Thyroid gland (tissue), 4 donors: ENCODE measurements at regions not wholly inside any gene's neighbourhood (a gene's known extent, or its start where the extent isn't known, plus 50 kb on each side); places are given as distances from the start of the nearest gene placed in this dataset.

Experiments
- DNase-seq, 2 donors: peaks; one replicate each; pipeline ENCODE4 v3.0.0-alpha.2; 2019
- H3K27ac ChIP-seq, 3 donors: fragments of 200-600 bp; sonication (generic); 1 replicate in 2 of 3; 2 replicates in 1 of 3; pipeline ENCODE4 v1.5.1; 2016 to 2019; ENCODE audit warnings: mild to moderate bottlenecking in 1 of 3, moderate library complexity in 1 of 3
- H3K27me3 ChIP-seq: fragments of 200-600 bp; sonication (generic); one replicate; pipeline ENCODE4 v1.5.1; 2019
- H3K36me3 ChIP-seq, 2 donors: fragments of 200-600 bp; sonication (generic); one replicate each; pipeline ENCODE4 v1.5.1; 2016 to 2019
- H3K4me1 ChIP-seq, 2 donors: fragments of 200-600 bp; sonication (generic); one replicate each; pipeline ENCODE4 v1.5.1; 2017 to 2019
- H3K4me3 ChIP-seq, 3 donors: fragments of 200-600 bp; sonication (generic); replicated peaks in 1 of 3; 1 replicate in 2 of 3; 2 replicates in 1 of 3; pipeline ENCODE4 v1.5.1; 2016; ENCODE audit warnings: mild to moderate bottlenecking in 1 of 3
- H3K9me3 ChIP-seq: fragments of 200-600 bp; sonication (generic); one replicate; pipeline ENCODE4 v1.5.1; 2017
- POLR2A ChIP-seq, 2 donors: fragments of 450-650 bp; IDR thresholded peaks; one replicate each; pipeline ENCODE4 v1.6.1; 2017; ENCODE audit warnings: antibody characterized with exemption in 2 of 2, mild to moderate bottlenecking in 2 of 2, moderate library complexity in 1 of 2
- WGBS, 2 donors: methylation state at CpG; one replicate each; pipeline ENCODE4 v1.1.5; 2017; 5-methylcytosine and 5-hydroxymethylcytosine counted together
- intact Hi-C: fragments of 100-400 bp; cut with DNase I; formaldehyde crosslinking; loops from one replicate; pipeline ENCODE4 v1.15.1; 2023
- TF ChIP-seq, protein P1 (sequence below), 6 experiments: fragments of 200-600 bp in 3 of 6; fragments of 450-650 bp in 3 of 6; sonication (generic) in 3 of 6; IDR thresholded peaks; one replicate each; pipeline ENCODE4 v1.5.1; 2016 to 2019; ENCODE audit warnings: antibody characterized with exemption in 6 of 6, mild to moderate bottlenecking in 2 of 6, inconsistent platforms in 1 of 6, moderate library complexity in 1 of 6

DNA sequence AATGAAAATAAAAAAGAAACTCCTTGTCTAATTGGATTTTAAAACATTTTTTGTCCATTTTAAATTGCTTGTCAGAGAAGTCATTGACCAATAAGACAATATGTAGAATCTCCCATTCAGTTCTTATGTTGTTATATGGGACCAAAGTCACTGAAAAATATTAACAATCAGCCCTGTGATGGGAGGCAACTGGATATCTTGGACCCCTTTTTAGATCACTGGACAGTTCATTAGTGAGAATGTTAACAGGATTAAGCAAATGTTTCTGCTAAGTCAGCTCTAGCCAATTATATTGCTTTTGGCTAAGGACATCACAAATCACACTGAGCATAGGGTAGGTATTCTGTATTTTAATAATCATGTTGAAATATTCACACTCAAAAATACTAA, 609.1 kb upstream of the USP24 start:
- DNase-seq = no peak
- H3K27ac ChIP-seq = no peak overlapping the region
- TF ChIP-seq POLR2A (IDR thresholded peaks at IDR 0.05) = no peak
- TF ChIP-seq, protein P1, sequence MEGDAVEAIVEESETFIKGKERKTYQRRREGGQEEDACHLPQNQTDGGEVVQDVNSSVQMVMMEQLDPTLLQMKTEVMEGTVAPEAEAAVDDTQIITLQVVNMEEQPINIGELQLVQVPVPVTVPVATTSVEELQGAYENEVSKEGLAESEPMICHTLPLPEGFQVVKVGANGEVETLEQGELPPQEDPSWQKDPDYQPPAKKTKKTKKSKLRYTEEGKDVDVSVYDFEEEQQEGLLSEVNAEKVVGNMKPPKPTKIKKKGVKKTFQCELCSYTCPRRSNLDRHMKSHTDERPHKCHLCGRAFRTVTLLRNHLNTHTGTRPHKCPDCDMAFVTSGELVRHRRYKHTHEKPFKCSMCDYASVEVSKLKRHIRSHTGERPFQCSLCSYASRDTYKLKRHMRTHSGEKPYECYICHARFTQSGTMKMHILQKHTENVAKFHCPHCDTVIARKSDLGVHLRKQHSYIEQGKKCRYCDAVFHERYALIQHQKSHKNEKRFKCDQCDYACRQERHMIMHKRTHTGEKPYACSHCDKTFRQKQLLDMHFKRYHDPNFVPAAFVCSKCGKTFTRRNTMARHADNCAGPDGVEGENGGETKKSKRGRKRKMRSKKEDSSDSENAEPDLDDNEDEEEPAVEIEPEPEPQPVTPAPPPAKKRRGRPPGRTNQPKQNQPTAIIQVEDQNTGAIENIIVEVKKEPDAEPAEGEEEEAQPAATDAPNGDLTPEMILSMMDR (IDR thresholded peaks at IDR 0.05) = no peak
- H3K27me3 ChIP-seq = no peaks in the 10 kb centered on the region
- H3K4me3 ChIP-seq = no peak overlapping the region
- intact Hi-C loops = no loop called here
- H3K9me3 ChIP-seq = no peaks in the 10 kb centered on the region
- H3K36me3 ChIP-seq = no peaks in the 10 kb centered on the region
- peaks cover 3 to 13% of the 10 kb centered on the region in 2 donors for H3K4me1 ChIP-seq

DNA sequence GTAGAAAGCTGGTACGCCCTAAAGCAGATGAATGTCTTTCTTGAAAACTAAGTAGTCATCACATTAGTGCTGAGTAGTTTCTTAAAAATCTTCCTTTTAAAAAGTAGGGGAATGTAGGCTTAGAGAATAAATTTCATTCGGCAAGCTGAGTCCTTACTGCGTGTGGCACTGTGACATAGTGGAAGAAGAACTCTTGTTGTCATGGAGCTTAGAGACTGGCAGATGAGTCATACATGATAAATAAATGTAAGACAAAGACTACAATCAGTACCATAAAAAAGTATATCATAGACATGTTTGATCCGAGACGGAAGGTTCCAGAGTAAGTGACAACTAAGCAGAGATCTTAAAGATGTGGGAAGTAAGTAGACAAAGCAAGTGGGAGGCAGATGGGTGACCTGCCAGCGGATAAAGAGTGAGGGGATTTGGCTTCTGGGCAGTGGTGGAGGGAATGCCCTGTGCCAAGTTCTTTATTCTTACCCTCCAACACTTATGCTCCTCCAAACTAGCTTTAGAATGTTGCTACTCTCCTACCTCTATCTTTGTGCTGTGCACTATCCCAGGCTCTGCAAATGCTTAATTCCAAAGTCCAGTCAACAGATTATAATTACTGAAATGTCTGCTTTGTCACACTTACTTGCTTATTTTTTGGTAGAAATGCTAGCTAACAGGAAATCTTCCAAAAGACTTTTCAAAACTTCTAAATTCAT, 608.5 kb upstream of the USP24 start:
- Histone ChIP-seq H3K4me3 (no peak overlapping the region), H3K36me3 (no peaks in the 10 kb centered on the region), H3K27me3 (no peaks in the 10 kb centered on the region), H3K9me3 (no peaks in the 10 kb centered on the region), H3K4me1 (peaks cover 3 to 13% of the 10 kb centered on the region in 2 donors), H3K27ac (no peak overlapping the region)
- intact Hi-C loops = no loop called here
- DNase-seq = no peak
- no peak for TF ChIP-seq POLR2A (IDR thresholded peaks at IDR 0.05)
- TF ChIP-seq, protein P1 (IDR thresholded peaks at IDR 0.05) = no peak
- WGBS, 2 donors = 84 to 85% methylated on average over 6 of the region's 6 CpGs

DNA sequence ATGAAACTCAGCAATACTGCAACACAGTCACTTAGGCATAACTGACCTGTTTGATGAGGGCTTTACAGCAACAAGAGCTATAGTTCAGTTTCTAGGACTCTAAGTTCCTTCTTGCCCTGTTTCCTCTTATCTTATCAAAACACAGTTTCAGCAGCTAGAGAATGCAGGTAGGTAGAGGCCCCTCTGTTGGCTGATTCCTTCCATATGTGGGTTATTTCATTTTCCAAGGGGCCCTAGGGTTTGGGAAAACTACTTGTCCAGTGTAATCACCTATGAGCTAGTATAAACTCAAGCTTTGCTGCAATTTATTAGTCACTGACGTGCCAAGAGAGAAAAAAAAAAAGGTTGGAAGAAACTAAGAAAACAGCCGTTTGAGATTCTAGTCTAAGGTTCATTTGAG, 607.7 kb upstream of the USP24 start:
- TF ChIP-seq, protein P1 (IDR thresholded peaks at IDR 0.05) = no peak
- TF ChIP-seq POLR2A (IDR thresholded peaks at IDR 0.05) = no peak
- intact Hi-C loops = no loop called here
- no peak overlapping the region for H3K4me3 ChIP-seq
- peaks cover 3 to 13% of the 10 kb centered on the region in 2 donors for H3K4me1 ChIP-seq
- H3K27me3 ChIP-seq = no peaks in the 10 kb centered on the region
- no peak for DNase-seq
- 64 to 75% methylated on average over 2 of the region's 2 CpGs for WGBS, 2 donors
- no peak overlapping the region for H3K27ac ChIP-seq
- no peaks in the 10 kb centered on the region for H3K36me3 ChIP-seq
- H3K9me3 ChIP-seq = no peaks in the 10 kb centered on the region

DNA sequence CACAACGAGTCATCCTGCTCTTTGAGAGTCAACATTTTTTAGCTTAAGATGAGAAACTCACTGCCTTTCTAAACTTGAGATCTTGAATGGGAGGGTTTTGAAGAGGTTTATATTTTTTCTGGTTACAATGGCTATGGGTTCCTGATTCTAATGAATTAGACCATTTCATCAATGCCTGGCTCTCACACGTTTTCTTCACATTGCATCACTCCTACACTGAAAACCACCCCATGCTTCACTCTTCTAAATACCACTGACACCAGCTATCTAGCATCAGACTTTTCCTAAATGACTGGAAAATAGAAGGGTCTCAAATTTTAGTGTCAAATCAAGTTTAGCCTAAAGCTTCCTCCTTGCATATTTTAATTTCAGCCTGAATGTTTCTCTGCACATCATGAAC, 606.1 kb upstream of the USP24 start:
- no peak for TF ChIP-seq POLR2A (IDR thresholded peaks at IDR 0.05)
- TF ChIP-seq, protein P1 (IDR thresholded peaks at IDR 0.05) = no peak
- Histone ChIP-seq H3K9me3 (no peaks in the 10 kb centered on the region), H3K4me1 (peaks cover 6 to 22% of the 10 kb centered on the region in 2 donors), H3K27ac (no peak overlapping the region), H3K4me3 (no peak overlapping the region), H3K27me3 (no peaks in the 10 kb centered on the region), H3K36me3 (no peaks in the 10 kb centered on the region)
- no peak for DNase-seq
- intact Hi-C loops = no loop called here
- 44 to 48% methylated on average over 2 of the region's 2 CpGs for WGBS, 2 donors

DNA sequence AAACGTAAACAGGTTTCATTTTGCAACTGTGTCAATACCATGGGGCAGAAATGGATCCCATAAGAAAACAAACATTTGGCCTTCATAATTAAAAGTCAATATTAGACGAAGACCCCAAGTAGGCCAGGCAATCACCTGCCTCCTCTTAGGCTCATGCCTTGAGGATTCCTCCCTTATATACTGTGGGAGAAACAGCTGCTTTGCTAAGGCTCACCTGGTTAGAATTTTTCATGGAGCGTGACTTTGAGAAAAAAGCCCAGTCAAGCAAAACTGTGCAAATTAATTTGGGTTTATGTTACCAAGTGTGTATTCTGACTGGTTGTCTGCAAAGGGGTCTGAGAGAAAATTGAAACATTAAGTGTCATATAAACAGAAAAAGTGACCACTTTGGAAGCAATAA, 605.3 kb upstream of the USP24 start:
- Histone ChIP-seq H3K4me1 (peaks cover 6 to 25% of the 10 kb centered on the region in 2 donors), H3K27ac (no peak overlapping the region), H3K4me3 (no peak overlapping the region), H3K36me3 (no peaks in the 10 kb centered on the region), H3K9me3 (no peaks in the 10 kb centered on the region), H3K27me3 (no peaks in the 10 kb centered on the region)
- TF ChIP-seq POLR2A (IDR thresholded peaks at IDR 0.05) = no peak
- TF ChIP-seq, protein P1 (IDR thresholded peaks at IDR 0.05) = no peak
- 69 to 73% methylated on average over 3 of the region's 3 CpGs for WGBS, 2 donors
- DNase-seq = no peak
- intact Hi-C loops = no loop called here
